ENCODE measurements at regions not wholly inside any gene's neighbourhood (a gene's known extent, or its start where the extent isn't known, plus 50 kb on each side); places are given as distances from the start of the nearest gene placed in this dataset.

DNA sequence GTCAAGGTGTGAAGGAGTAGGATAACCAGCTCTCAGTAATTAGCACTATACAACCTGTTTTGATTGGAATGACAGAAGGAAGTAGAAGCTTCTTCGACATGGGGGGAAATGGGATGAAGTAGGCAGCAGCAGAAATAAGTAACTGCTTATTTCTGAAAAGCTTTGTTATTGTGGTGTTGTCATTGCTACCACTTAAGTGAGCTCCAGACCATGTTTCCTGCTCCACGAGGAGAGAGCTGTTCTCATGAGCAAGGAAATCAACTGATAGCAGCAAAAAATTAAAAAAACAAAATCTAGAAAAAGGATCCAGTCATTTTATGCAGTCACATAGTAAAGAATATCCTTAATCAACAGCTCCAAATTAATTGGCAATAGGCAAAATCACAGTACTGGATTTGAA is 106.1 kb upstream of the TLL1 start:
- peaks cover 8% of the 10 kb centered on the region for H3K4me1 Mint-ChIP-seq (ENCODE audit: low read depth, unreplicated experiment)
- Histone ChIP-seq H3K9me3 (ENCODE audit: insufficient read depth, low read depth, low read length) (no peaks in the 10 kb centered on the region), H3K79me2 (ENCODE audit: insufficient read depth, low read length) (no peaks in the 10 kb centered on the region), H3K4me2 (ENCODE audit: low read length) (no peak overlapping the region), H2AFZ (ENCODE audit: low read depth, low read length) (no peak overlapping the region), H3K4me1 (ENCODE audit: insufficient read depth, low read length) (no peaks in the 10 kb centered on the region), H3K4me3 (ENCODE audit: insufficient read depth, low read depth, low read length) (no peak overlapping the region), H4K20me1 (ENCODE audit: insufficient read depth, low read length) (no peaks in the 10 kb centered on the region), H3K27ac (ENCODE audit: low read depth, low read length) (no peak overlapping the region), H3K36me3 (ENCODE audit: insufficient read depth, low read length) (no peaks in the 10 kb centered on the region), H3K9ac (ENCODE audit: low read length) (no peak overlapping the region), H3K27me3 (ENCODE audit: insufficient read depth, low read length) (no peaks in the 10 kb centered on the region)
- DNase-seq (ENCODE audit: low read depth) (no peak), FAIRE-seq (no peak)
- no peaks in the 10 kb centered on the region for H3K9me3 Mint-ChIP-seq (ENCODE audit: unreplicated experiment)
- H3K4me3 Mint-ChIP-seq (ENCODE audit: unreplicated experiment) = no peak overlapping the region
- no peak overlapping the region for H3K27ac Mint-ChIP-seq (ENCODE audit: unreplicated experiment)
- TF ChIP-seq EZH2 (IDR thresholded peaks at IDR 0.05; ENCODE audit: insufficient read depth, low read length) = no peak
- TF ChIP-seq, protein P1, sequence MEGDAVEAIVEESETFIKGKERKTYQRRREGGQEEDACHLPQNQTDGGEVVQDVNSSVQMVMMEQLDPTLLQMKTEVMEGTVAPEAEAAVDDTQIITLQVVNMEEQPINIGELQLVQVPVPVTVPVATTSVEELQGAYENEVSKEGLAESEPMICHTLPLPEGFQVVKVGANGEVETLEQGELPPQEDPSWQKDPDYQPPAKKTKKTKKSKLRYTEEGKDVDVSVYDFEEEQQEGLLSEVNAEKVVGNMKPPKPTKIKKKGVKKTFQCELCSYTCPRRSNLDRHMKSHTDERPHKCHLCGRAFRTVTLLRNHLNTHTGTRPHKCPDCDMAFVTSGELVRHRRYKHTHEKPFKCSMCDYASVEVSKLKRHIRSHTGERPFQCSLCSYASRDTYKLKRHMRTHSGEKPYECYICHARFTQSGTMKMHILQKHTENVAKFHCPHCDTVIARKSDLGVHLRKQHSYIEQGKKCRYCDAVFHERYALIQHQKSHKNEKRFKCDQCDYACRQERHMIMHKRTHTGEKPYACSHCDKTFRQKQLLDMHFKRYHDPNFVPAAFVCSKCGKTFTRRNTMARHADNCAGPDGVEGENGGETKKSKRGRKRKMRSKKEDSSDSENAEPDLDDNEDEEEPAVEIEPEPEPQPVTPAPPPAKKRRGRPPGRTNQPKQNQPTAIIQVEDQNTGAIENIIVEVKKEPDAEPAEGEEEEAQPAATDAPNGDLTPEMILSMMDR (IDR thresholded peaks at IDR 0.05; ENCODE audit: insufficient read depth, low read depth, low read length) = no peak
- H3K27me3 Mint-ChIP-seq (ENCODE audit: low read depth, unreplicated experiment) = no peaks in the 10 kb centered on the region
- H3K36me3 Mint-ChIP-seq (ENCODE audit: low read depth, unreplicated experiment) = no peaks in the 10 kb centered on the region

DNA sequence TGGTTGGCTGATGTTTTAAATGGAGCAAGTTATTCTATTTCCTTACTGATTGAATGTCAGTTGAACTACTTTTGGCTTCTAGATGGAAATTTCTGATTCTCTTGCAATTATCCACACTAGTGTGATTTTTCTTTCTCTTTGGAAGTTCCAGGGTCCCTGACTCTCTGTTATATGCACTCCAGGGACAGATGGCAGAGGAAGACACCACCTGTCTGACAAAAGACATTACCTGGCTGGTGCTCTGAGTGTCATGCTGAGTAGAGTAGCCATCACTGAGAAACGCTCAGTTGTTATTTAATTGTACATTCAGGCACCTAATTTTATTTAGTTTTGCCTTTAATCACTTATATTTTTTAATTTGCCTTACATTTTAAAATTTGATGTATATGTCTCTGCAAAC is 105.4 kb upstream of the TLL1 start:
- Histone ChIP-seq H3K4me2 (ENCODE audit: low read length) (no peak overlapping the region), H3K9me3 (ENCODE audit: insufficient read depth, low read depth, low read length) (no peaks in the 10 kb centered on the region), H3K36me3 (ENCODE audit: insufficient read depth, low read length) (no peaks in the 10 kb centered on the region), H3K4me3 (ENCODE audit: insufficient read depth, low read depth, low read length) (no peak overlapping the region), H4K20me1 (ENCODE audit: insufficient read depth, low read length) (no peaks in the 10 kb centered on the region), H3K27ac (ENCODE audit: low read depth, low read length) (no peak overlapping the region), H3K27me3 (ENCODE audit: insufficient read depth, low read length) (no peaks in the 10 kb centered on the region), H3K4me1 (ENCODE audit: insufficient read depth, low read length) (no peaks in the 10 kb centered on the region), H3K79me2 (ENCODE audit: insufficient read depth, low read length) (no peaks in the 10 kb centered on the region), H2AFZ (ENCODE audit: low read depth, low read length) (no peak overlapping the region), H3K9ac (ENCODE audit: low read length) (no peak overlapping the region)
- Mint-ChIP-seq H3K9me3 (ENCODE audit: unreplicated experiment) (no peaks in the 10 kb centered on the region), H3K27me3 (ENCODE audit: low read depth, unreplicated experiment) (no peaks in the 10 kb centered on the region), H3K27ac (ENCODE audit: unreplicated experiment) (no peak overlapping the region), H3K4me1 (ENCODE audit: low read depth, unreplicated experiment) (peaks cover 8% of the 10 kb centered on the region), H3K4me3 (ENCODE audit: unreplicated experiment) (no peak overlapping the region), H3K36me3 (ENCODE audit: low read depth, unreplicated experiment) (no peaks in the 10 kb centered on the region)
- FAIRE-seq (no peak), DNase-seq (ENCODE audit: low read depth) (no peak)
- TF ChIP-seq EZH2 (IDR thresholded peaks at IDR 0.05; ENCODE audit: insufficient read depth, low read length) = no peak
- TF ChIP-seq, protein P1 (IDR thresholded peaks at IDR 0.05; ENCODE audit: insufficient read depth, low read depth, low read length) = no peak

DNA sequence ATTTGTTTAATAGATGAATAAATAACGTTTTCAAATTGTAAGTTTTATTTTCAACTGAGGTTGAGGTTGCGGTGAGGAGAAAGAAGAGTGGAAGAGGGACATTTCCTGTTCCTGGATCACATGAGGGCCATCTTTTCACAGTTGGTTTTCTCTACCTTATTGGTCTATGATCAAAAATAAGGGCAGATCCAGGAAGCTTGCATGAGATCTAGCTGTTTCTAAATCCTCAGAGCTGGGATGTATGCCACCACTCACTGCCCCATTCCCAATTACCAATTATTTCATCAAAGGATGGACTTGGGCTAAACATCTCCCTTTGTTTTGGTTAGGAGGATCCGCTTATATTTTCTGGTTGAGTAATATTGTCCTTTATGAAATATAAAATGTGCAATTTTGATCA is 104.8 kb upstream of the TLL1 start:
- no peaks in the 10 kb centered on the region for H4K20me1 ChIP-seq (ENCODE audit: insufficient read depth, low read length)
- no peaks in the 10 kb centered on the region for H3K9me3 ChIP-seq (ENCODE audit: insufficient read depth, low read depth, low read length)
- no peak overlapping the region for H3K4me3 Mint-ChIP-seq (ENCODE audit: unreplicated experiment)
- no peak overlapping the region for H3K27ac Mint-ChIP-seq (ENCODE audit: unreplicated experiment)
- H3K4me2 ChIP-seq (ENCODE audit: low read length) = no peak overlapping the region
- H3K79me2 ChIP-seq (ENCODE audit: insufficient read depth, low read length) = no peaks in the 10 kb centered on the region
- no peak overlapping the region for H2AFZ ChIP-seq (ENCODE audit: low read depth, low read length)
- H3K27ac ChIP-seq (ENCODE audit: low read depth, low read length) = no peak overlapping the region
- H3K9me3 Mint-ChIP-seq (ENCODE audit: unreplicated experiment) = no peaks in the 10 kb centered on the region
- H3K4me1 ChIP-seq (ENCODE audit: insufficient read depth, low read length) = no peaks in the 10 kb centered on the region
- TF ChIP-seq EZH2 (IDR thresholded peaks at IDR 0.05; ENCODE audit: insufficient read depth, low read length) = no peak
- no peaks in the 10 kb centered on the region for H3K27me3 ChIP-seq (ENCODE audit: insufficient read depth, low read length)
- H3K36me3 Mint-ChIP-seq (ENCODE audit: low read depth, unreplicated experiment) = no peaks in the 10 kb centered on the region
- H3K27me3 Mint-ChIP-seq (ENCODE audit: low read depth, unreplicated experiment) = no peaks in the 10 kb centered on the region
- no peak for FAIRE-seq
- no peak overlapping the region for H3K4me3 ChIP-seq (ENCODE audit: insufficient read depth, low read depth, low read length)
- H3K9ac ChIP-seq (ENCODE audit: low read length) = no peak overlapping the region
- no peaks in the 10 kb centered on the region for H3K36me3 ChIP-seq (ENCODE audit: insufficient read depth, low read length)
- peaks cover 8% of the 10 kb centered on the region for H3K4me1 Mint-ChIP-seq (ENCODE audit: low read depth, unreplicated experiment)
- DNase-seq (ENCODE audit: low read depth) = no peak

Measured in astrocyte (in vitro differentiated cells and primary cell).